ENCODE measurements at regions not wholly inside any gene's neighbourhood (a gene's known extent, or its start where the extent isn't known, plus 50 kb on each side); places are given as distances from the start of the nearest gene placed in this dataset.
"Not testable (repeated sequence)": the region's sequence is repeated elsewhere in the genome, so short reads cannot be mapped to it uniquely, and the experiment has no call there.

GRCh38 chr14:92223025-92223424 lies 99.9 kb upstream of the SLC24A4 start:
- DNase-seq = no peak

- peak in 1 of 3 donors; percentile 29 for DNase-seq
Measured at GRCh38 chr14:92224358-92224954, 98.5 kb upstream of the SLC24A4 start.

GRCh38 chr14:92225731-92226130 lies 97.2 kb upstream of the SLC24A4 start:
- DNase-seq = no peak

GRCh38 chr14:92226166-92226565 lies 96.8 kb upstream of the SLC24A4 start:
- DNase-seq = not testable (repeated sequence)

- DNase-seq = no peak
Measured at GRCh38 chr14:92236243-92236900, 86.6 kb upstream of the SLC24A4 start.

GRCh38 chr14:92240658-92241057 lies 82.3 kb upstream of the SLC24A4 start:
- DNase-seq = no peak

- DNase-seq = no peak
Measured at GRCh38 chr14:92241966-92242595, 80.9 kb upstream of the SLC24A4 start.

GRCh38 chr14:92244805-92245204 lies 78.2 kb upstream of the SLC24A4 start:
- no peak for DNase-seq

- DNase-seq = peak; percentile 49 to 79 (median 72)
Measured at GRCh38 chr14:92247341-92247740, 75.6 kb upstream of the SLC24A4 start.

GRCh38 chr14:92247947-92248346 lies 75.0 kb upstream of the SLC24A4 start:
- no peak for DNase-seq

- peak; percentile 45 to 65 (median 61) for DNase-seq
Measured at GRCh38 chr14:92248696-92249095, 74.3 kb upstream of the SLC24A4 start.

- DNase-seq = not testable (repeated sequence)
Measured at GRCh38 chr14:92250366-92250765, 72.6 kb upstream of the SLC24A4 start.

GRCh38 chr14:92252323-92252722 lies 70.6 kb upstream of the SLC24A4 start:
- no peak for DNase-seq

GRCh38 chr14:92253381-92253894 lies 69.5 kb upstream of the SLC24A4 start:
- no peak for DNase-seq

GRCh38 chr14:92254786-92255185 lies 68.2 kb upstream of the SLC24A4 start:
- DNase-seq = peak in 2 of 3 donors; percentile 34 to 73

GRCh38 chr14:92258934-92259333 lies 64.0 kb upstream of the SLC24A4 start:
- peak in 1 of 3 donors; percentile 13 for DNase-seq

GRCh38 chr14:92259613-92260357 lies 63.2 kb upstream of the SLC24A4 start:
- peak; percentile 75 to 81 (median 80) for DNase-seq

GRCh38 chr14:92263681-92264080 lies 59.3 kb upstream of the SLC24A4 start:
- DNase-seq = peak; percentile 65 to 78 (median 77)

GRCh38 chr14:92264195-92264594 lies 58.8 kb upstream of the SLC24A4 start:
- peak in 1 of 3 donors; percentile 7 for DNase-seq

GRCh38 chr14:92266216-92266615 lies 56.7 kb upstream of the SLC24A4 start:
- DNase-seq = no peak
